ENCODE measurements at regions not wholly inside any gene's neighbourhood (a gene's known extent, or its start where the extent isn't known, plus 50 kb on each side); places are given as distances from the start of the nearest gene placed in this dataset.

DNA sequence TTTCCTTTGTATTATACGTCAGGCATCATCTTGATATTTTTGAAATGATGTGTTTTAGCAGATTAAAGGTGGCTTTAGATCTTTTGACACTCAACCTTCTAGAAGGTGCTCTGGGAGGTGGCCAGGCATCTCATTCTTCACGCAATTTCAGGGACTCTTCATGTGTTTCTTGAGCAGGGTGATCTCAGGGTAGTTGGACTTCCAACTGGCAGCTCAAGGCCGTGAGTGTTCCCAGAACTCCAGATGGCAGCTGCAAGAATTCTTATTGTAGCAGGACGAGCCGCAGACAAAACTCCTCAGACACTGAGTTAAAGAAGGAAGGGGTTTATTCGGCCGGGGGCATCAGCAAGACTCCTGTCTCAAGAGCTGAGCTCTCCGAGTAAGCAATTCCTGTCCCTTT lies 82.5 kb upstream of the UBAC2 start:
- TF ChIP-seq, protein P1, sequence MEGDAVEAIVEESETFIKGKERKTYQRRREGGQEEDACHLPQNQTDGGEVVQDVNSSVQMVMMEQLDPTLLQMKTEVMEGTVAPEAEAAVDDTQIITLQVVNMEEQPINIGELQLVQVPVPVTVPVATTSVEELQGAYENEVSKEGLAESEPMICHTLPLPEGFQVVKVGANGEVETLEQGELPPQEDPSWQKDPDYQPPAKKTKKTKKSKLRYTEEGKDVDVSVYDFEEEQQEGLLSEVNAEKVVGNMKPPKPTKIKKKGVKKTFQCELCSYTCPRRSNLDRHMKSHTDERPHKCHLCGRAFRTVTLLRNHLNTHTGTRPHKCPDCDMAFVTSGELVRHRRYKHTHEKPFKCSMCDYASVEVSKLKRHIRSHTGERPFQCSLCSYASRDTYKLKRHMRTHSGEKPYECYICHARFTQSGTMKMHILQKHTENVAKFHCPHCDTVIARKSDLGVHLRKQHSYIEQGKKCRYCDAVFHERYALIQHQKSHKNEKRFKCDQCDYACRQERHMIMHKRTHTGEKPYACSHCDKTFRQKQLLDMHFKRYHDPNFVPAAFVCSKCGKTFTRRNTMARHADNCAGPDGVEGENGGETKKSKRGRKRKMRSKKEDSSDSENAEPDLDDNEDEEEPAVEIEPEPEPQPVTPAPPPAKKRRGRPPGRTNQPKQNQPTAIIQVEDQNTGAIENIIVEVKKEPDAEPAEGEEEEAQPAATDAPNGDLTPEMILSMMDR (IDR thresholded peaks at IDR 0.05), result no peak
- TF ChIP-seq POLR2A (IDR thresholded peaks at IDR 0.05), result no peak

Measured in adrenal gland (tissue), 5 donors.